ENCODE measurements at regions not wholly inside any gene's neighbourhood (a gene's known extent, or its start where the extent isn't known, plus 50 kb on each side); places are given as distances from the start of the nearest gene placed in this dataset.

DNA sequence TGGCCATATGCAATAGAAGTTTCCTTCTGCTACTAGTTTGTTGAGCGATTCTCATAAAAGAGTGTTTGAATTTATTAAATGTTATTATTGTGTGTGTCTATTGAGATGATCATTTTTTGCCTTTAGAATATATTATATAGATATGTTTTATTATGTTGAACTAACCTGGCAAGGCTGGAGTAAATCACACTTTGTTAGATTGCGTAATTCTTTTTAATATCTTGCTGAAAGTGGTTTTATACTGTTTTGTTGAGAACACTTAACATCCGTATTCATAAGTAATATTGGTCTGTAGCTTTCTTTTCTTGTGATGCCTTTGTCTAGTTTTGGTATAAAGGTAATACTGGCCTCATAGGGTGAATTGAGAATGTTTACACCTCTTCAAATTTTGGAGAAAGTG lies 574.3 kb upstream of the PCDH20 start (continued):
- TF ChIP-seq, protein P1, sequence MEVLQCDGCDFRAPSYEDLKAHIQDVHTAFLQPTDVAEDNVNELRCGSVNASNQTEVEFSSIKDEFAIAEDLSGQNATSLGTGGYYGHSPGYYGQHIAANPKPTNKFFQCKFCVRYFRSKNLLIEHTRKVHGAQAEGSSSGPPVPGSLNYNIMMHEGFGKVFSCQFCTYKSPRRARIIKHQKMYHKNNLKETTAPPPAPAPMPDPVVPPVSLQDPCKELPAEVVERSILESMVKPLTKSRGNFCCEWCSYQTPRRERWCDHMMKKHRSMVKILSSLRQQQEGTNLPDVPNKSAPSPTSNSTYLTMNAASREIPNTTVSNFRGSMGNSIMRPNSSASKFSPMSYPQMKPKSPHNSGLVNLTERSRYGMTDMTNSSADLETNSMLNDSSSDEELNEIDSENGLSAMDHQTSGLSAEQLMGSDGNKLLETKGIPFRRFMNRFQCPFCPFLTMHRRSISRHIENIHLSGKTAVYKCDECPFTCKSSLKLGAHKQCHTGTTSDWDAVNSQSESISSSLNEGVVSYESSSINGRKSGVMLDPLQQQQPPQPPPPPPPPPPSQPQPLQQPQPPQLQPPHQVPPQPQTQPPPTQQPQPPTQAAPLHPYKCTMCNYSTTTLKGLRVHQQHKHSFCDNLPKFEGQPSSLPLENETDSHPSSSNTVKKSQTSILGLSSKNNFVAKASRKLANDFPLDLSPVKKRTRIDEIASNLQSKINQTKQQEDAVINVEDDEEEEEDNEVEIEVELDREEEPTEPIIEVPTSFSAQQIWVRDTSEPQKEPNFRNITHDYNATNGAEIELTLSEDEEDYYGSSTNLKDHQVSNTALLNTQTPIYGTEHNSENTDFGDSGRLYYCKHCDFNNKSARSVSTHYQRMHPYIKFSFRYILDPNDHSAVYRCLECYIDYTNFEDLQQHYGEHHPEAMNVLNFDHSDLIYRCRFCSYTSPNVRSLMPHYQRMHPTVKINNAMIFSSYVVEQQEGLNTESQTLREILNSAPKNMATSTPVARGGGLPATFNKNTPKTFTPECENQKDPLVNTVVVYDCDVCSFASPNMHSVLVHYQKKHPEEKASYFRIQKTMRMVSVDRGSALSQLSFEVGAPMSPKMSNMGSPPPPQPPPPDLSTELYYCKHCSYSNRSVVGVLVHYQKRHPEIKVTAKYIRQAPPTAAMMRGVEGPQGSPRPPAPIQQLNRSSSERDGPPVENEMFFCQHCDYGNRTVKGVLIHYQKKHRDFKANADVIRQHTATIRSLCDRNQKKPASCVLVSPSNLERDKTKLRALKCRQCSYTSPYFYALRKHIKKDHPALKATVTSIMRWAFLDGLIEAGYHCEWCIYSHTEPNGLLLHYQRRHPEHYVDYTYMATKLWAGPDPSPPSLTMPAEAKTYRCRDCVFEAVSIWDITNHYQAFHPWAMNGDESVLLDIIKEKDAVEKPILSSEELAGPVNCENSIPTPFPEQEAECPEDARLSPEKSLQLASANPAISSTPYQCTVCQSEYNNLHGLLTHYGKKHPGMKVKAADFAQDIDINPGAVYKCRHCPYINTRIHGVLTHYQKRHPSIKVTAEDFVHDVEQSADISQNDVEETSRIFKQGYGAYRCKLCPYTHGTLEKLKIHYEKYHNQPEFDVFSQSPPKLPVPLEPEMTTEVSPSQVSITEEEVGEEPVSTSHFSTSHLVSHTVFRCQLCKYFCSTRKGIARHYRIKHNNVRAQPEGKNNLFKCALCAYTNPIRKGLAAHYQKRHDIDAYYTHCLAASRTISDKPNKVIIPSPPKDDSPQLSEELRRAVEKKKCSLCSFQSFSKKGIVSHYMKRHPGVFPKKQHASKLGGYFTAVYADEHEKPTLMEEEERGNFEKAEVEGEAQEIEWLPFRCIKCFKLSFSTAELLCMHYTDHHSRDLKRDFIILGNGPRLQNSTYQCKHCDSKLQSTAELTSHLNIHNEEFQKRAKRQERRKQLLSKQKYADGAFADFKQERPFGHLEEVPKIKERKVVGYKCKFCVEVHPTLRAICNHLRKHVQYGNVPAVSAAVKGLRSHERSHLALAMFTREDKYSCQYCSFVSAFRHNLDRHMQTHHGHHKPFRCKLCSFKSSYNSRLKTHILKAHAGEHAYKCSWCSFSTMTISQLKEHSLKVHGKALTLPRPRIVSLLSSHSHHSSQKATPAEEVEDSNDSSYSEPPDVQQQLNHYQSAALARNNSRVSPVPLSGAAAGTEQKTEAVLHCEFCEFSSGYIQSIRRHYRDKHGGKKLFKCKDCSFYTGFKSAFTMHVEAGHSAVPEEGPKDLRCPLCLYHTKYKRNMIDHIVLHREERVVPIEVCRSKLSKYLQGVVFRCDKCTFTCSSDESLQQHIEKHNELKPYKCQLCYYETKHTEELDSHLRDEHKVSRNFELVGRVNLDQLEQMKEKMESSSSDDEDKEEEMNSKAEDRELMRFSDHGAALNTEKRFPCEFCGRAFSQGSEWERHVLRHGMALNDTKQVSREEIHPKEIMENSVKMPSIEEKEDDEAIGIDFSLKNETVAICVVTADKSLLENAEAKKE (CRISPR knock-in tag; IDR thresholded peaks at IDR 0.05), result no peak

DNA sequence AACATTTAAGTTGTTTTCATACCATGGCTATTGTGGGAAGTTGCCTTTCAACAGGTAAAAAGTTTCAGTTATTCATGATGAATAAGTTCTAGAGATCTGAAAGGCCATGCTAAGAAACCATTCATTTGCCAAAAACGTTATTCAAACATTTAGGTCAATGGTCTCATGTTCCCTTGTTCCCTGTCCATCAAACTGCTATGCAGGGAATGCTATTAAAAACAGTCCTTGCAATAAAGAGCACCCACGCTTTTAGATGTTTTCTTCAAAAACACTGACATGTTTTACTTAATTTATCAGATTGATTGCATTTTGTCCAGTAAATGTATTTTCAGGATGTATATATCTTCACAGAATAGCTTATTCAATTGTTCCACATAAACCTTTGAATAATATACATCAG lies 573.2 kb upstream of the PCDH20 start:
- H3K27ac ChIP-seq (ENCODE audit: low read depth), result no peak overlapping the region
- no peak for ATAC-seq
- no peak overlapping the region for H2AFZ ChIP-seq
- H3K4me2 ChIP-seq, result no peak overlapping the region
- Mint-ChIP-seq H3K27ac (no peak overlapping the region), H3K9me3 (no peaks in the 10 kb centered on the region), H3K36me3 (ENCODE audit: low read depth) (no peaks in the 10 kb centered on the region), H3K27me3 (ENCODE audit: insufficient read depth, low read depth, poor library complexity) (peaks cover 2% of the 10 kb centered on the region), H3K4me1 (no peaks in the 10 kb centered on the region), H3K4me3 (no peak overlapping the region)
- no peaks in the 10 kb centered on the region for H3K79me2 ChIP-seq (replicated peaks; ENCODE audit: insufficient read depth)
- TF ChIP-seq, protein P2, sequence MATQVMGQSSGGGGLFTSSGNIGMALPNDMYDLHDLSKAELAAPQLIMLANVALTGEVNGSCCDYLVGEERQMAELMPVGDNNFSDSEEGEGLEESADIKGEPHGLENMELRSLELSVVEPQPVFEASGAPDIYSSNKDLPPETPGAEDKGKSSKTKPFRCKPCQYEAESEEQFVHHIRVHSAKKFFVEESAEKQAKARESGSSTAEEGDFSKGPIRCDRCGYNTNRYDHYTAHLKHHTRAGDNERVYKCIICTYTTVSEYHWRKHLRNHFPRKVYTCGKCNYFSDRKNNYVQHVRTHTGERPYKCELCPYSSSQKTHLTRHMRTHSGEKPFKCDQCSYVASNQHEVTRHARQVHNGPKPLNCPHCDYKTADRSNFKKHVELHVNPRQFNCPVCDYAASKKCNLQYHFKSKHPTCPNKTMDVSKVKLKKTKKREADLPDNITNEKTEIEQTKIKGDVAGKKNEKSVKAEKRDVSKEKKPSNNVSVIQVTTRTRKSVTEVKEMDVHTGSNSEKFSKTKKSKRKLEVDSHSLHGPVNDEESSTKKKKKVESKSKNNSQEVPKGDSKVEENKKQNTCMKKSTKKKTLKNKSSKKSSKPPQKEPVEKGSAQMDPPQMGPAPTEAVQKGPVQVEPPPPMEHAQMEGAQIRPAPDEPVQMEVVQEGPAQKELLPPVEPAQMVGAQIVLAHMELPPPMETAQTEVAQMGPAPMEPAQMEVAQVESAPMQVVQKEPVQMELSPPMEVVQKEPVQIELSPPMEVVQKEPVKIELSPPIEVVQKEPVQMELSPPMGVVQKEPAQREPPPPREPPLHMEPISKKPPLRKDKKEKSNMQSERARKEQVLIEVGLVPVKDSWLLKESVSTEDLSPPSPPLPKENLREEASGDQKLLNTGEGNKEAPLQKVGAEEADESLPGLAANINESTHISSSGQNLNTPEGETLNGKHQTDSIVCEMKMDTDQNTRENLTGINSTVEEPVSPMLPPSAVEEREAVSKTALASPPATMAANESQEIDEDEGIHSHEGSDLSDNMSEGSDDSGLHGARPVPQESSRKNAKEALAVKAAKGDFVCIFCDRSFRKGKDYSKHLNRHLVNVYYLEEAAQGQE (IDR thresholded peaks at IDR 0.05; ENCODE audit: unreplicated experiment), result no peak
- TF ChIP-seq NANOG (IDR thresholded peaks at IDR 0.05; ENCODE audit: borderline replicate concordance), result no peak
- TF ChIP-seq, protein P1 (CRISPR knock-in tag; IDR thresholded peaks at IDR 0.05), result no peak
- no peaks in the 10 kb centered on the region for H3F3A ChIP-seq (replicated peaks; ENCODE audit: low read depth)
- H3K4me1 ChIP-seq (ENCODE audit: insufficient read depth), result no peaks in the 10 kb centered on the region
- no peaks in the 10 kb centered on the region for H3K27me3 ChIP-seq (ENCODE audit: insufficient read depth)
- no peaks in the 10 kb centered on the region for H3K9me2 ChIP-seq (ENCODE audit: insufficient read depth)
- no peaks in the 10 kb centered on the region for H4K20me1 ChIP-seq (replicated peaks; ENCODE audit: insufficient read depth)
- H3K4me3 ChIP-seq, result no peak overlapping the region
- no peaks in the 10 kb centered on the region for H3K36me3 ChIP-seq (ENCODE audit: insufficient read depth)
- DNase-seq (ENCODE audit: low spot score), result no peak

Data from GM23338 (cell line).